Left hindlimb (tissue), 1 donor: ENCODE measurements at regions not wholly inside any gene's neighbourhood (a gene's known extent, or its start where the extent isn't known, plus 50 kb on each side); places are given as distances from the start of the nearest gene placed in this dataset.
"Not testable (repeated sequence)": the region's sequence is repeated elsewhere in the genome, so short reads cannot be mapped to it uniquely, and the experiment has no call there.

Experiments used
- DNase-seq: peaks from one replicate; pipeline ENCODE4 v3.0.0-alpha.2; 2018

- DNase-seq: no peak
These were observed 528.5 kb upstream of the ZP4 start for GRCh38 chr1:238419209-238419608.

- no peak for DNase-seq
These were observed 519.2 kb upstream of the ZP4 start for GRCh38 chr1:238409932-238410331.

- peak; percentile 43 for DNase-seq
These were observed 518.6 kb upstream of the ZP4 start for GRCh38 chr1:238409191-238409850.

- DNase-seq: no peak
These were observed 518.0 kb upstream of the ZP4 start for GRCh38 chr1:238408737-238409136.

GRCh38 chr1:238406098-238406860 lies 515.6 kb upstream of the ZP4 start:
- no peak for DNase-seq

- no peak for DNase-seq
These were observed 514.2 kb upstream of the ZP4 start for GRCh38 chr1:238404921-238405320.

- no peak for DNase-seq
These were observed 513.8 kb upstream of the ZP4 start for GRCh38 chr1:238404481-238404880.

- DNase-seq: peak; percentile 39
These were observed 510.4 kb upstream of the ZP4 start for GRCh38 chr1:238401144-238401543.

- DNase-seq: no peak
These were observed 508.8 kb upstream of the ZP4 start for GRCh38 chr1:238399558-238399957.

- DNase-seq: no peak
These were observed 505.4 kb upstream of the ZP4 start for GRCh38 chr1:238396140-238396539.

GRCh38 chr1:238384381-238384780 lies 493.7 kb upstream of the ZP4 start:
- DNase-seq: no peak

GRCh38 chr1:238380167-238380566 lies 489.4 kb upstream of the ZP4 start:
- DNase-seq: no peak

- not testable (repeated sequence) for DNase-seq
These were observed 488.7 kb upstream of the ZP4 start for GRCh38 chr1:238379446-238379845.

GRCh38 chr1:238377280-238377919 lies 486.7 kb upstream of the ZP4 start:
- no peak for DNase-seq

GRCh38 chr1:238370599-238370998 lies 479.9 kb upstream of the ZP4 start:
- no peak for DNase-seq

GRCh38 chr1:238364214-238364892 lies 473.6 kb upstream of the ZP4 start:
- DNase-seq: no peak

- DNase-seq: no peak
These were observed 469.8 kb upstream of the ZP4 start for GRCh38 chr1:238360474-238360873.

GRCh38 chr1:238350471-238350870 lies 459.7 kb upstream of the ZP4 start:
- no peak for DNase-seq

GRCh38 chr1:238346340-238346739 lies 455.6 kb upstream of the ZP4 start:
- DNase-seq: no peak

GRCh38 chr1:238345837-238346236 lies 455.1 kb upstream of the ZP4 start:
- no peak for DNase-seq

GRCh38 chr1:238343852-238344251 lies 453.1 kb upstream of the ZP4 start:
- DNase-seq: no peak

- no peak for DNase-seq
These were observed 450.7 kb upstream of the ZP4 start for GRCh38 chr1:238341395-238341794.

- no peak for DNase-seq
These were observed 450.3 kb upstream of the ZP4 start for GRCh38 chr1:238340989-238341388.

- no peak for DNase-seq
These were observed 445.8 kb upstream of the ZP4 start for GRCh38 chr1:238336531-238336930.
